Fibroblast of mammary gland (primary cell): ENCODE measurements at regions not wholly inside any gene's neighbourhood (a gene's known extent, or its start where the extent isn't known, plus 50 kb on each side); places are given as distances from the start of the nearest gene placed in this dataset.

Source experiments
- DNase-seq: peaks from one replicate; pipeline ENCODE4 v3.0.0-alpha.2; 2010; ENCODE audit warnings: low read depth
- H3K4me3 ChIP-seq: 2 replicates; pipeline ENCODE4 v1.5.1; 2011; ENCODE audit warnings: low read depth, mild to moderate bottlenecking, low read length, moderate library complexity; ENCODE audit not compliant: control insufficient read depth
- CTCF ChIP-seq: conservative IDR thresholded peaks from 2 replicates; pipeline ENCODE4 v1.5.1; 2011; ENCODE audit warnings: low read depth, low read length, inconsistent platforms; ENCODE audit not compliant: control insufficient read depth, insufficient read depth

DNA sequence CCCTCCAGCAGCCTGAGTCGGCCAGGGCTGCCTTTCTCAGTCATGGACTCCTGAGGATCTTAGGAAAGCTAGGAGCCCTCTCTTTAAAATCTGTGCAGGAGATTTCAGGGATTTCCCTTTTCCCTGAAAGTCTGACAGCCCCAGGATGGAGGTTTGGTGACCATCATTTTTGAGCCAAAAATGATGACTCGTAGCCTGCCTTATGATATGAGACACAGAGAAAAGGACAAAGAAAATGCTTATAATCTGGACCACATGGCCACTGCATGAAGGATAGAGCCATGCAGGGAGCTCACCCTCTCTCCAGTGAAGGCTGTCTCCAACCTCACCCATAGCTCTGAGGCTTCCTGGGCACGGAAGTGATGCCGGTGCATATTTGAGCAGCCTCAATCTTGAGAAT lies 106.6 kb upstream of the CHST15 start:
- TF ChIP-seq CTCF, result no peak
- no peak overlapping the region for H3K4me3 ChIP-seq
- peak; percentile 17 for DNase-seq

DNA sequence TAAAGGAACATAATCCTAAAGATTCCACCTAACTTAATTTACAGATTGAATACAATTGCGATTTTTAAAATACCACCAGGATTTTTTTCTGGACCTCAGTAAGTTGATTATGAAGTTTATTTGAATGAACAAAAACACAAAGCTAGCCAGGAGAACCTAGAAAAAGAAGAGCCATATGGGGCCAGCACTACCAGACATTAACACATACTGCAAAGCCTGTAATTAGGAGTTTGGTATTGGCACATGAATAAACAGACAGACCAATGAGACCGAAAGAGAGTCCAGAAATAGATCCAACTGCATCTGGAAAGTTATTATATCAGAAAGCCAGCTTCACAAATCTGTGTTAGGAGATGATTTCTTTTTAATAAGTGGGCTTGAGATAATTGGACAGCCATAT lies 105.5 kb upstream of the CHST15 start:
- H3K4me3 ChIP-seq, result no peak overlapping the region
- no peak for DNase-seq
- no peak for TF ChIP-seq CTCF

GRCh38 chr10:124198125-124198501 lies 104.7 kb upstream of the CHST15 start:
- no peak for DNase-seq
- no peak overlapping the region for H3K4me3 ChIP-seq
- no peak for TF ChIP-seq CTCF

- no peak for DNase-seq
- no peak overlapping the region for H3K4me3 ChIP-seq
- TF ChIP-seq CTCF, result no peak
Measured at GRCh38 chr10:124197371-124198124, 104.2 kb upstream of the CHST15 start.

GRCh38 chr10:124196659-124197058 lies 103.3 kb upstream of the CHST15 start:
- DNase-seq, result no peak
- no peak overlapping the region for H3K4me3 ChIP-seq
- no peak for TF ChIP-seq CTCF

GRCh38 chr10:124194199-124194824 lies 100.9 kb upstream of the CHST15 start:
- DNase-seq, result no peak
- TF ChIP-seq CTCF, result no peak
- H3K4me3 ChIP-seq, result no peak overlapping the region
